Right lobe of liver (tissue), 6 donors: ENCODE measurements at regions not wholly inside any gene's neighbourhood (a gene's known extent, or its start where the extent isn't known, plus 50 kb on each side); places are given as distances from the start of the nearest gene placed in this dataset.
"Not testable (repeated sequence)": the region's sequence is repeated elsewhere in the genome, so short reads cannot be mapped to it uniquely, and the experiment has no call there.

Source experiments
- ATAC-seq, 4 donors: fragments of 200-7000 bp; cut with Tn5 transposase; one replicate each; pipeline ENCODE4 v1.9.1; 2020; ENCODE audit warnings: mild to moderate bottlenecking in 4 of 4, moderate library complexity in 4 of 4
- DNase-seq, 3 donors: peaks; one replicate each; pipeline ENCODE4 v3.0.0-alpha.2; 2020
- H3K27ac ChIP-seq, 3 donors: fragments of 200-600 bp; one replicate each; pipeline ENCODE4 v1.8.0; 2022
- H3K27me3 ChIP-seq, 2 donors: fragments of 200-600 bp; one replicate each; pipeline ENCODE4 v1.8.0; 2022
- H3K36me3 ChIP-seq, 4 donors: fragments of 200-600 bp; sonication (generic) in 1 of 4; one replicate each; pipeline versions ENCODE4 v1.5.1 to v1.8.0; 2017 to 2022; ENCODE audit warnings: control low read depth in 1 of 4
- H3K4me1 ChIP-seq, 4 donors: fragments of 200-600 bp; sonication (generic) in 1 of 4; one replicate each; pipeline versions ENCODE4 v1.5.1 to v1.8.0; 2017 to 2022; ENCODE audit warnings: control low read depth in 1 of 4
- H3K4me3 ChIP-seq, 3 donors: fragments of 200-600 bp; one replicate each; pipeline ENCODE4 v1.8.0; 2022
- H3K9me3 ChIP-seq, 4 donors: fragments of 200-600 bp; sonication (generic) in 1 of 4; one replicate each; pipeline versions ENCODE4 v1.5.1 to v1.8.0; 2017 to 2022; ENCODE audit warnings: control low read depth in 1 of 4
- CTCF ChIP-seq, 4 donors: fragments of 200-600 bp in 3 of 4; fragments of 450-650 bp in 1 of 4; IDR thresholded peaks; one replicate each; pipeline versions ENCODE4 v1.5.1 to v1.8.0; 2016 to 2022; ENCODE audit warnings: antibody characterized with exemption in 4 of 4, mild to moderate bottlenecking in 2 of 4
- POLR2A ChIP-seq: fragments of 450-650 bp; IDR thresholded peaks from one replicate; pipeline ENCODE4 v1.6.1; 2017; ENCODE audit warnings: antibody characterized with exemption, mild to moderate bottlenecking
- WGBS: methylation state at CpG from one replicate; pipeline ENCODE4 v1.1.6; 2018; ENCODE audit warnings: low coverage, low lambda C conversion rate; ENCODE audit not compliant: insufficient coverage; ENCODE audit errors: missing lambda C conversion rate; 5-methylcytosine and 5-hydroxymethylcytosine counted together
- intact Hi-C, 2 donors: fragments of 100-400 bp; cut with DNase I; formaldehyde crosslinking; loops; one replicate each; pipeline versions ENCODE4 v1.11.2 to v1.14.1; 2022
- donor health status: DM: no; HTN: yes; CAD: no.
- donor health status: DM: no; HTN: no; CAD: no.
- donor health status: DM: no; HTN: no; CAD: no.
- donor health status: DM: no; HTN: yes; CAD: no.
- donor health status: DM: no; HTN: yes; CAD: no.

DNA sequence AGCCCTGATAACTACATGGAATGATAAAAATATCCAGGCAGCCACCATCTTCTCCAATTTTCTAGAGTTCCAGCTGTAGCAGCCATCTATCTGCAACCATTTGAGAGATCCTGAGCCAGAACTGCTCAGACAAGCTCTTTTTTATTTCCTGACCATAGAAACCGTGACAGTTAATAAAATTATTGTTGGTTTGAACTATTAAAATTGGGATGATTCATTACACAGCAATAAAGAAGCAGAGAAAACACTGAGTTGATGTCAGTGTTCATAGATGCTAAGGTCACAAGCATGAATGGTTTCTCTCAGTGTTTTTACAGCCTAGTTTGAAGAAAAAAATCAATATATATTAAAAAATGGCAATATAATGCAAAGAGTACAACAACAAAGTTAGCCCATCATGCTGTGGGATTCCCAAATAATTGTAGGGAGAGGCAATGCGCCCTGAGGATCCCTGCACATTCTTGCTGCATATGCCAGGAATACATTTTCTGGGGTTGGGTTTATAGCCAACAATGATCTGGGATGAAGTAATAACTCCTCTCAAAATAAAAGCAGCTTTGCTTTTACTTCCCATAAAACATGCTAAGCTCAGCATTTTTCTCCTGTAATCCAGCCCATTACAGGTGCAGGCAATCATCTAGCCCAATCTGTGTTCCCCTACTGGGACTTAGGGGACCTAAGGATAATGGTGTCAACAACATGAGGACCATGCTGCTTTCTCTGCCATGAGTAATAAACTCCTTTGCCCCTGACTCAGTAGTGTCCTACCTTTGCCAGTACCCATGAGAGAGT lies 84.0 kb downstream of the PABPC4L start:
- Histone ChIP-seq H3K4me1 (no peaks in the 10 kb centered on the region), H3K36me3 (no peaks in the 10 kb centered on the region), H3K4me3 (no peak overlapping the region), H3K27me3 (no peaks in the 10 kb centered on the region), H3K9me3 (no peaks in the 10 kb centered on the region), H3K27ac (no peak overlapping the region)
- ATAC-seq = no peak
- WGBS = 21% methylated on average over 2 of the region's 2 CpGs
- intact Hi-C loops = no loop called here
- TF ChIP-seq POLR2A = no peak
- no peak for TF ChIP-seq CTCF (IDR thresholded peaks at IDR 0.05)
- no peak for DNase-seq

DNA sequence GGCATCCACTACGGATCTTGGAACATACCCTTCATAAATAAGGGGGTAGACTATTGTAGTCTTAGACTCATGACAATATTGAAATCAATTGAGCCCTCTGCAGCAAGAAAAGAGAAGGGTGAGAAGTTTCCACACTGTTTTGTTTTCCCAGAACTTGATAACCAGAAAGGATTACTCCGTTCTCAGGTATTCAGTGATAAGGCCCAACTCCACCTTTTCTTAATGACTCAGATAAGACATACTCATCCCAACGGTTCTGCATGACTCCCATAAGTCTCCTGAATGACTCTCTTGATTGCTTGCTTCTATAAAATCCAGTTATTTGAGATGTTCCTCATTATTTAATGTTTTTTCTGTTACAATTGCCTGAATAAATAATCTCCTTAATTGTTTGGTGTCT lies 111.7 kb downstream of the PABPC4L start:
- no peak for DNase-seq
- no peaks in the 10 kb centered on the region for H3K4me1 ChIP-seq
- H3K9me3 ChIP-seq = no peaks in the 10 kb centered on the region
- intact Hi-C loops = no loop called here
- no peak for ATAC-seq
- WGBS = 29% methylated on average over 3 of the region's 3 CpGs
- H3K36me3 ChIP-seq = no peaks in the 10 kb centered on the region
- no peak for TF ChIP-seq POLR2A
- no peak for TF ChIP-seq CTCF (IDR thresholded peaks at IDR 0.05)
- no peak overlapping the region for H3K4me3 ChIP-seq
- H3K27ac ChIP-seq = no peak overlapping the region
- no peaks in the 10 kb centered on the region for H3K27me3 ChIP-seq

DNA sequence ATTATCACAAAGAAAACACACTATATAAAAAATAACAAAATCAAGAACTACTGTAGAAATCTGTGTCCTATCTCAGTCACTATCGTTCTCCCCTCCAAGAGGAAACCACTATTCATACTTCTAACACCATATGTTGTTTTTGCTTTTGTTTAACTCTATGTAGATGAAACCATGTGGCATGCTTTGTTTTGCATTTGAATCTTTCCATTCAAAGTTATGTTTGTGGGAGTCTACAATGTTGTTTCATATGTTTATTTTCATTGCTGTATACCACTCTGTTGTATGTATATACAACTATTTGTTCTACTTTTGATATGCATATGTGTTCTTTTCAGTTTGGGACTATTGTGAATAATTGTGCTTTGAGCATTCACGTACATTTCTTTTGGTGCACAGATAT lies 116.1 kb downstream of the PABPC4L start:
- no peaks in the 10 kb centered on the region for H3K36me3 ChIP-seq
- ATAC-seq (no peak), DNase-seq (no peak)
- H3K4me3 ChIP-seq = no peak overlapping the region
- no peaks in the 10 kb centered on the region for H3K9me3 ChIP-seq
- TF ChIP-seq POLR2A (no peak), CTCF (IDR thresholded peaks at IDR 0.05) (no peak)
- H3K27ac ChIP-seq = no peak overlapping the region
- intact Hi-C loops = no loop called here
- H3K4me1 ChIP-seq = no peaks in the 10 kb centered on the region
- H3K27me3 ChIP-seq = no peaks in the 10 kb centered on the region
- 38% methylated on average over 2 of the region's 2 CpGs for WGBS

DNA sequence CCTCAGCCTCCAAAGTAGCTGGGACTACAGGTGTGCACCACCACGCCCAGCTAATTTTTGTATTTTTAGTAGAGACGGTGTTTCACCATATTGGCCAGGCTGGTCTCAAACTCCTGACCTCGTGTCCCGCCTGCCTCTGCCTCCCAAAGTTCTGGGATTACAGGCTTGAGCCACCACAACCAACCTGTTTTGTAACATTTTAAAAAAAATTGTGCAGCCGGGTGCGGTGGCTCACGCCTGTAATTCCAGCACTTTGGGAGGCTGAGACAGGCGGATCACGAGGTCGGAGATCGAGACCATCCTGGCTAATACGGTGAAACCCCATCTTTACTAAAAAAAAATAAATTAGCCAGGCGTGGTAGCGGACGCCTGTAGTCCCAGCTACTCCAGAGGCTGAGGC lies 122.5 kb downstream of the PABPC4L start:
- H3K36me3 ChIP-seq, H3K27ac ChIP-seq: not testable (repeated sequence)

GRCh38 chr4:134078230-134078914 lies 123.2 kb downstream of the PABPC4L start:
- no peak for DNase-seq
- H3K9me3 ChIP-seq = no peaks in the 10 kb centered on the region
- H3K27ac ChIP-seq = no peak overlapping the region
- TF ChIP-seq POLR2A = no peak
- no peak for TF ChIP-seq CTCF (IDR thresholded peaks at IDR 0.05)
- no peaks in the 10 kb centered on the region for H3K4me1 ChIP-seq
- no peak for ATAC-seq
- intact Hi-C loops = no loop called here
- no peak overlapping the region for H3K4me3 ChIP-seq
- 59% methylated on average over 11 of the region's 11 CpGs for WGBS
- no peaks in the 10 kb centered on the region for H3K36me3 ChIP-seq
- no peaks in the 10 kb centered on the region for H3K27me3 ChIP-seq

More for the DNA sequence above, 122.5 kb downstream of the PABPC4L start:
- DNase-seq, H3K4me1 ChIP-seq, H3K9me3 ChIP-seq, intact Hi-C loops, H3K27me3 ChIP-seq, H3K4me3 ChIP-seq, ATAC-seq: not testable (repeated sequence)
- WGBS = 74% methylated on average over 11 of the region's 15 CpGs
